ENCODE measurements at regions not wholly inside any gene's neighbourhood (a gene's known extent, or its start where the extent isn't known, plus 50 kb on each side); places are given as distances from the start of the nearest gene placed in this dataset.

DNA sequence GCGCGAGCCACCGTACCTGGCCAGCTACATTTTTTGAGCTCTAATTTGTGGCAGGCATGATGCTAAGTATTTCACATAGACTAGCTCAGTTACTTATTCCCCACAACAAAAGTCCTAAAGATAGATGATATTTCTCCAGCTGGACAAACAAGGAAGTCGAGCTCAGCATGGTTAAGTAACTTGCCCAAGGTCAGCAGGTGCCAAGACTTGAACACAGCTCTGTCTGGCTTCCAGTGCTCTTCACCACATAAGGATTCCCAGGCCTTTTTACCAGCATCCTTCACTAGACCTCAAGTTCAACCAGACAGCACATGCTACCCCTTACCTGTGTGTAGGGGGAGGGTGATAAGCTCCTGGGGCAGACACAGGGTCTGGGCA is 177.3 kb upstream of the NCAM1 start:
- no peak for DNase-seq

DNA sequence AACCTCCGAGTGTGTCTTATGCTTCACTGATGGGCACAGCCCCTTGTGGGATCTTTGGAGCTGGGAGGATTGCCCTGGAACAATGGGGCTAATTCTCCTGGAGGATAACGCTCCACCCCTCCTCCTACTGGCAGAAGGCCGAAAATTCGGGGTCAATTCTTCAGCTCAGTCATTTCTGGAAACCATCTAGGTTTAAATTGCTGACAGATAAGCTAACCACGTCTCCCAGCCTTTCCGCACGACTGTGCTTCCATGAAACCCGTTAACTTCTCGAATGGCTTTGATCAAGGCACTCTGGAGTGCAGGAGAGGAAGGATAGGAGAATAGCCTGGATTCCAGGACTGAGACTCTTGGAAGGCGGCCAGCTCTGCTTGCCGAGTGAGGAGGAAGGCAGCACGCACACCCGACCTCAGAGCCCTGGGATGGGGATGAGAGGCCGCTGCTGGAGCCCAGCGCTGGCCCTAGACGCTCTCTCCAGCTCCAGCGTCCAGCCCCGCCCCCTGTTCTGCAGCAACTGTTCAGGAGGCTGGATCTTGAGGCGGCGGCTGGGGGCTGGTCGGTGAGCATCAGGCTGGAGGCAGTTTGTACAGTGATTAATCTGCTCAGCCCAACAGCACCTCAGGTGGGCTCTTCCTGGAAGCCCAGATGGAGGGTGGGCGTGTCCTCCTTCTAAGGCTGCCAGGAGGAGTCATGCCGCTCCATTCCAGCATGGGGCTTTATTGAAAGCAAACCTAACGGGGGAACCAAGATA is 176.7 kb upstream of the NCAM1 start:
- peak; percentile 87 to 95 (median 88) for DNase-seq

DNA sequence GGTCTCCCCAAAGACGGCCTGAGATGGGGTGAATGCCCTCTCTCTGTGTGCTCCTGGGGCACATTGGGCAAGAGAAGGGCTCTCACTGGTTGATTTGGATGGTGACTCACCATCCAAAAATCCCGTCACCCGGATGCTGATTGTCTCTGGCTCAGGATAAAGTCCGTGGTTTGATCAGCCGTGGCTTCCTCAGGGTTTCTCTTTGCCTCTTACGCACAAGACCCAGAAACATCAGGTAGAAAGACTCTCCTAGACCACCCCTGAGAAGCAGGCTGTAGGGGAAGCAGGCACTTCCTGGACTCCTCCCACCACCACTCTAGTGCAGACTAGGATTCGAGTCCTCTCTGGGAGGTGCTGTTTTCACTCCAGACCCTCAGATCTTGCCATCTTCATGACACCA is 176.1 kb upstream of the NCAM1 start:
- DNase-seq, result peak in 2 of 3 donors; percentile 40 to 49

DNA sequence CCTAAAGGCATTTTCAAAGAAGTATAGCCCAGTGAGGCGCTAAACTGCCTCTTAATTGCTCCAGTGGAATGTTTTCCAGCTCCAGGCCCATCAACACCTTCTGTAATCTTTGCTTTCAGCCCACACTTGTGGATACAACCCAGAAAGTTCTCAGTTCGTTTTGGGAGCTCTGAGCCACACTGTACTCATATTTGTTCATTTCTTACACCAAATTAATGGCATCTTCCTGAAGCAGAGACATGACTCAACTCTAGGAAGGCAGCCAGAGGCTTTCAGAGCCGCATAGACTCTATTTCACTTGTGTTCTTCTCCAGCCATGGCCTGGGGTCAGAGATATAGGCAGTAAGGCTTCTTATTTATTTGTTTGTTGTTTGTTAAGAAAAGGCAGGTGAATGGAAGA is 175.5 kb upstream of the NCAM1 start:
- peak; percentile 73 to 89 (median 86) for DNase-seq

DNA sequence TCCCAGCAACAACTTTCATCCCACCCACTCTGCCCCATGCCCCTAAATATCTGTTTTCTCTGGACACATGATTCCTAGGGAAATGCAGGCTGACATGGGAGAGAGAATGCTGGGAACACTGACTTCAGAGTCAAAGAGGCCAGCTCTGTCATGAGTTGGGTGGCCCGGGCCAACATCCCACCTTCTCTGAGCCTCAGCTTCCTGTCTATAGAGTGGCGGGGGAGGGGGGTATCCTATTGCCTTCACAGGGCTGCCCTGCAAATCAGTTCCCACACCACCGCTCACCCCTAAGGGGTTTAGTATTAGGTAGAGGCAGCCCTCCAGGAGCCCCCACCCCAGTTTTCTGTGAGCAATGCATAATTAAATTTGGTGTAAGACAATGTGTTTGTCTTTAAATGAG is 175.0 kb upstream of the NCAM1 start:
- DNase-seq, result no peak

DNA sequence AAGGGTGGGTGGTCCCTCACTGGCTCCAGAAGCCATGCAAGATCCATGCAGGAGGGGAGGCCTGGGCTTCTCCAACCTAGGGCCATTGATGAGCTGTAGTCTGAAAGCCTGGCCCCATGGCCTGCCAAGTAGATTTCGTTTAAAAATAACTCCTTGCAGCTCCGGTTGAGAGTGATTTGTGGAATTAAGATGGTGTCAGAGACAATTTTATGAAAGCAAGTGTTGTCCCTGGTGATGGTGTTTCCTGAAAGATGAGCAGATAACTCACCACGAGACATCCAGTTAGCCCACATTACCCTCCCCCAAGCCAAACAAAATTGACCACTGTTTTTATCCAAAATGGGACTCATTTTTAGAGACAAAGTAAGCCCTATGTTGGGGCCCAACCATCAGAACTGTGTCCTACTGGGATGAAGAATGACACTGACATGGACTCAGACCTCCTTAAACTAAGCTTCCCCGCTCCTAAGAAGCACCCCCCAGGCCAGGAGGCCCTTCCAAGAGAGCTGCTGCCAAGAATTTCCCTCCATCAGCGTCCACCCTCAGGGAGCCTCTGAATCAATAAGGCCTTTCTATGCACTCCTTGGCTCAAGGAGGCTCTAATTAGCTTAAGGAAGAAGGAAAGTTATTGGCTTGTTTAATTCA is 174.2 kb upstream of the NCAM1 start:
- DNase-seq, result no peak

DNA sequence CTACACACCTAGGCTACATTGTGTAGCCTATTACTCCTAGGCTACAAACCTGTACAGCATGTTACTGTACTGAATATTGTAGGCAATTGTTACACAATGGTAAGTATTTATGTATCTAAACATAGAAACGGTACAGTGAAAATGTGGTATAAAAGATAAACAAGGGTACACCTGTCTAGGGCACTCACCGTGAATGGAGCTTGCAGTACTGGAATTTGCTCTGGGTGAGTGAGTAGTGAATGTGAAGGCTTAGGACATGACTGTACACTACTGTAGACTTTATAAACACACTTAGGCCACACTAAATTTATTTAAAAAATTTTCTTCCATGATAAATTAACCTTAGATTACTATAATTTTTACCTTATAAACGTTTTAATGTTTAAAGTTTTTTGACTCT is 171.7 kb upstream of the NCAM1 start:
- DNase-seq, result no peak

DNA sequence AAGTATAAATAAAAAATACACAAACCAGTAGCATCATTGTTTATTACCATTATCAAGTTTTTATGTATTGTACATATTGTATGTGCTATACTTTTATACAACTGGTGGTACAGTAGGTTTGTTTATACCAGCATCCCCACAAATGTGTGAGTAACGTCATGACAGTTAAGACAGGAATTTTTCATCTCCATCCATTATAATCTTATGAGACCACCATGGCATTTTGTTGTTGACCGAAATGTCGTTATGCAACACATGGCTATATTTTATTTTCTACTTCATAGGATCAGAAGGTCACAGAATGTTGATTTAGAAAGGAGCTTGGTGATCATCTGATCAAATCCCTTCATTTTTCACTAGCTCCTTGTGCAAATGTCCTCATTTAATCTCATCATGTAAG is 170.9 kb upstream of the NCAM1 start:
- DNase-seq, result no peak

DNA sequence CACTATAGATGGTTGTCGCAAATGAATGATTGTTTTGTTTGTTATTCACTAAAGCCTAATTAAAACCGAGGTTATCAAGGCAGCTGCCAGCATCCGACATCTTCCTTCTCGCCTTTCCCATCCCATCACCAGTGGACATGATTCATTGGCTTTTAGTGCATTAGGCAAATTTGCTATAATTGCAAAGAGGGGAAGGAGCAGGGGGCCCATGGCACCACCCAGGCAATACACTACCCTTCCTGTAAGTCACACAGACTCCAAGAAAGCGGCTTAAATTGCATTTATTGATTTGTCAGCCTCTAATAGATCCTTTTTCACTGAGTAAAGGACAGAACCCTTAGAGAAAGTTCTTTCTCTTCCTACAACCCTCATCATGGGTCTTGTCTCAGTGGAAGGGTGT is 169.2 kb upstream of the NCAM1 start:
- DNase-seq, result no peak

DNA sequence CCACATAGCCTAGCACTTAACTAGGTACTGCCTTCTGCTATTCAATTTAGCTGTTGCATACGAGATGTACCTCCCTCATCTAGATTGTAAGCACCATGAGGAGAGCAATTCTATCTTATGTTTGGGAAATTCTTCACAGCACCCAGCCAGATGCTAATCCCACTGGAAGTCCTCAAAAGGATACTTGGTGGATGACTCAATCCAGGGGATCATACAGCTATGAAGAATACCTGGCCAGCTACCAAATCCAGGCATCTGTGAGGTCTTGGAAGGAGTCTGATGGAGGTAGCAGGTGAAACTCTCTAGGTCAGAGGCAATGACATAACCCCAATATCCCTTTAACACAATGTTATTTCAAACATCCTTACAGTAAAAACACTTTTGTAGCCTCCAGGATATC is 167.8 kb upstream of the NCAM1 start:
- DNase-seq, result no peak

DNA sequence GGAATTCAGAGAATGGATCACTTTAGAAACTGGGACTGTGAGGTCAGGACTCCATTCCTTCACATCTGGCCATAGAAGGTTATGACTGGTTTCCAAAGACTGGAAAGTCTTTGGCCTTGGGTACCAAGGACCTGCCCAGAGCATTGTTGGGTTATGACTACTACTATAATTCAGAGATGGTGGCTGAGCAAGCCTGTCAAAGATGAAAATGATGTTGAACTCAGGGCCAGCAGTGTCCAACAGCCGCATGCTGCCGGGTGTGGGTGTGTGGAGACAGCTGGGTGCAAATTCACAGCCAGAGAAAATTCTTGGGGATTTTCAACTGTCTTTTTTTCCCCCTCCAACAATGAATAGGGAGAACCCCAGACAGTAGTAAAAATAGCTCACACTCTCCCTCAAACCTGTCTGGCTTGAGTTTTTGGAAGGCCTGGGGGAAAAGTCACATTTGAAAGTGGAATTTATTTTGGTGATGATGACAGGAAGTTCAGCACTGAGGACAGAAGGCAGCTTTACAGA is 166.8 kb upstream of the NCAM1 start:
- DNase-seq, result peak; percentile 45 to 68 (median 55)

DNA sequence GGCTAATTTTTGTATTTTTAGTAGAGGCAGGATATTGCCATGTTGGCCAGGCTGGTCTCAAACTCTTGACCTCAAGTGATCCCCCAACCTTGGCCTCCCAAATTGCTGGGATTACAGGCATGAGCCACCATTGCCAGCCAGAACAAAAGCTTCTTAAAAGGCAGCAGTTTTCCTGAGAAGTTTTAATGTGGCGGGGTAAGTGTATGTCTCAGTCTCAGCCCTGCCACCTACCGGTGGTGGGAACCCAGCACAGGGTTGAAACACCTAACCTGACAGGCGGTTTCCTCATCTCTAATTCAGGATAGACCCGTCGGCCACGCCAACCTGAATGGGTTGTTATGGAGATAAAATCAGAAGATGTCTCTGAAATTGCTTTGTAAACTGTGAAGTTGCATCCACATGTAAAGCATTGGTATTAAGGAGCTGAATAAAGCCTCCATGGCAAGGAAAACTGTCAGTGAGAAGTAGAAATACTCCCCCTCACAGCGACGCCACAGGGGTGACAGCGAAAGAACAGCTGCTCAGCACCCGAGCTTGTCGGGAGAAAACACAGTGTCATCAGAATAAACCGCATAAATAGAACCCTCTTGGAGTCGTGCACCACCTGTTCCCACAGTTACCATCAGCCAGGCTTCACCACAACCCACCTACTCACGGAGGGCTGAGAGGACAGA is 165.9 kb upstream of the NCAM1 start:
- peak in 1 of 3 donors; percentile 20 for DNase-seq

DNA sequence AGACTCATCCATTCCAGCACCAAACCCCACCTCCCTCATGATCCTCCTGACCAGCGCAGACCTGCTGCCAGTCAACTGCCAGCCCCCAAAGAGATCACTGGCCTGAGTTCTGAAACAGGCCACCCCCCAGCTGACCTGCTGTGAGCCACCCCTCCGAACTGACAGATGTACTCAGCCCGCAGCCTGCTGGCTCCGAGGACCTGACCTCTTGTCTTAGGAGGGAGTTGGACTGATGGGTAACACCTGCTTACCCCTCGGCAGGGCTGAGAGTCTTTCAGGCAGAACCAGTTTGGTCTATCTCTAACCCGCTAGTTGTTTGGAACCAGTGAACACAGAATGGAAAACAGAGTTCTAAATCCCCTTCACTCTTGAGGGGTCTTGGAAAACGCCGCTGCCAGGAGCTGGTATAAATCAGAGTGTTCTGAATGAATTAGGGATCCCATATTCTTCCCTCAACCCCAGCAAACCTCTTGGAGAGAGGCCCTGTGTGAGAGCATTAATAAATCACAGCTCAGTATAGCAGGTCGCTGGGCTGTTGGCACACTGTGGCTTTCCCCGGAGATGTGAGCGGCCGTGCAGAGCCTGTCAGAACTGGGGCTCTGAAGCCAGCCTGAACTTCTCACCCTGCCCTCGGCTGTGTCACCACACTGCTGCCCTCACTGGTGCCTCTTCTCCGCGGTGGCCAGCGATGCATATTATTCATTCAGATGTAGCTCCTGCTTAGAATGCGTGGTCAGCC is 165.1 kb upstream of the NCAM1 start:
- peak in 1 of 3 donors; percentile 35 for DNase-seq

DNA sequence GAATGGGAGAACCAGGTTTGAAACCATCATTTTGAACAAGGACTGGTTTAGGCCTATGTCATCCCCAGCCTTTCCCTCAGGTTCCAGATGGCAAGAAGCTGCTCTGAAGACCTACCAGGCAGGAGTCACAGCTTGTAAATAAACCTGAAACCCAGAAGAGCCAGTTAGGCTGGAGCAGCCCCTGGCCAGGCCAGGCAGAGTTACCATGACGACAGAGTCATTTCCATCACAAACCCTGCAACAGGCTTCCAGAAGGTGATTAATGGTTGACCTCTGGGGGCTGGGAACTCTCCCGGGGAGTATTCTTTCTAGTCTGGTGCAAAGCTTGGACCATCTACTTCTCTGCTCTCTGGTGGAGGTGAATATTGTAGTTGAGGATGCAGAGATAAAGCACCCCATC is 164.1 kb upstream of the NCAM1 start:
- no peak for DNase-seq

DNA sequence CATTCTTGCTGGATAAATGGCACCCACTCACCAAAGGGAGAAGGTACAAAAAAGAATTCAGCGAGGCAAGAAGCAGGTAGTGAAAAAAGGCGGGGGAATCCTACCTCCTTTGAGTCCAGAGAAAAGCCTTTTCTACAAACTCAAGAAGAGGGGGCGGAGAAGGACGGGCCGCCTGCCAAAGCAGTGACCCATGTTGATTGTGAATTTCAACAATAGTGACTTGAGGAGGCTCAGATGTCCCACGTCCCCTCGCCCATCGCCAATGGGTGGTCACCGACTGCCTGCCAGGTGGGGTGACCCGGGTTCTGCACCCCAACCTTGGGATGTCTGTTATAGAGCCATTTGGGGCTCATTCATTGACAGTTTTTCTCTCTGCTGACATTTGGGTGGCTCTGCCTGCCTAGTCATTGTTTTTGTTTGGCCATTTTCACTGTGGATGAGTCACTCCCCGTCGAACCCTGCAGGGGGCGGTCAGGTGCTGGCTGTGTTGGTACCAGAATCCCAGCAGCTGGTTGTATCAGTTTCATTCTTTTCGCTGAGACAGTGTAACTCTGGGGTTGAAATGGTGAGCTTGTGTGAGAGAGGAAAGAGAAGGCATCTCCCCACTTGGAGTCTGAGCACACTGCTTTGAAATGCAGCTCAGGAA is 163.4 kb upstream of the NCAM1 start:
- peak in 1 of 3 donors; percentile 25 for DNase-seq

DNA sequence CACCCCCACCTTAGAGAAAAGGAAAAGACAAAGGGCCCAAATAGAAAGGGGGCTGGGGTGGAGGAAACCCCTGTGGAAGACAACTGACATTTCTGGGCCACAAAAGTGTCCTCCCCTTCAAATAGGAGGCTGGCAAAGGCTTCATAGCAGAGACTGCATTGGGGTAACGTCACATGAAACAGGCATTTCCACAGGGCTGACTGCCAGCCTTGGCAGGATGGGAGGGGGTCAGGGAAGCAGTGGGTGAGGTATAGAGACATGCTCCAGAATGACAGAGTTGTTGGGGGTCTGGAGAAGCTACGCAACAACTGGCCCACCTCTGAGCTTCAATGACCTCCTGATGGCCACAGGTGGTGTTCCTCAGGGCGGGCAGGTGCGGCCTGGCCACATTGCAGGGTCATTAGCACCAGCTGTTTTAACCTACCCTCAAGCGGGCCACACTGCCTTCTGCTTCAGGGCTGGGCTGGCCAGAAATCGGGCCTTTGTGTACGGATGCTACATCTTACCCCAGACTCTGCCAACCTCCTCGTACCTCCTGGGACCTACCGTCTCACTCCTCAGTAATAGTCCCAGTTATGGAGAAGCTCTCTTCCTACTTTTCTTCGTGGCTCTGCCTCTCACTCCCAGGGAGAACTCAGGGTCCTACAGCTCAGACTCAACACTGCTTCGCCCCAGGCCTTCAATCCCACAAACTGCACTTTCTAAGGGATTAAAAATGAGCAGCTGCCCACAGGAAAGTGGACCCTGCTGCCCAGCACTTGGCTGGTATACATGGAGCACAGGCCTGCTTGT is 160.0 kb upstream of the NCAM1 start:
- DNase-seq, result peak in 1 of 3 donors; percentile 52

DNA sequence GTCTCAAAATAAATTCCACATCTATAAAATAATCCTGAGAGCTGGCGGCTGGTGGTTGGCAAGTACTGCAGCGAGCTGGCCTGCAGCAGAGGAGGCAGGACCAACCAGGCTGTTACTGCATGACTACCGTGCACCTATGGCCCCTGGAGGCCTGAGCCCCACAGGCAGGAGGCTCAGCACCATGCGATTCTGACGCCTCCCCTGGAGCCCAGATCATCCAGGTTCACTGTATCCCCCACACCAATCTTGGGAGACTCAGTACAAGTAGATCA is 159.5 kb upstream of the NCAM1 start:
- DNase-seq, result no peak

DNA sequence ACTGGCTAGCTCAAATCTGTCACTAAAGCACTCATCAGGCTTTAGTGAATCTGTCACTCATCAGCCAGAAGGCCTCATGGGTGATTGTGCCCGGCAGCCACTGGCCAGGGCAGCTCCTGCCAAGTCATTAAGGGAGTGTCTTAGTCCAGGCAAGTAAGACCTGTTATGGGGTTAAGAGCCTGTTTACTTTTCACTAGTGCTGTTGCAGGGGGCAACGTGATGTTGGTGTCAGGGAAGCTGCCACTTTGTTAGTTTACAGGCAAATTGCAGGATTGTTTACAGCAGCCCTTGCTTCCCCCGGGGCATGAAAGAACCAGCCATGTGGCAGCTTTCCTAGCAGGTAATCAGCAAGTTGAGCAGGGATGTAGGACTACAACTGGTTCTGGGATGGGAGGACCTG is 155.6 kb upstream of the NCAM1 start:
- no peak for DNase-seq

DNA sequence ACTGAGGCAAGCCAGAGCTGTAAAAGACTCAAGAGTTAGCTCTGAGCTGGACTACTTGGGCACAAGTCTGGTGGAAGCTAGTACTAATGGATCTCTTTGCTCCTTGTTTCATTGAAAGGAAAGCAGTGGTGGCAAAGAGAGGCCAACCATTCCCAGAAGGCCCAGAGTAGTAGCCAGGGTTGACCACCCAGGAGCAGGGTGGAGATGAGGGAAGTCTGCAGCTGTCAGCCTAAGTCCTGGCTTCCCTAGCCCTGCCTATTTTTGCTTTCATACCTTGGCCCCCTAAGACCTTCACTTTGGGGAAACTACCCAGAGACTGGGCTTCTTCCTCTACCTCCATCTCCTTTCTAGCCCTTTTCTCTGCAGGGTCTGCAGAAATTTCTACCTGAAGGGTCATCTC is 155.0 kb upstream of the NCAM1 start:
- DNase-seq, result no peak

DNA sequence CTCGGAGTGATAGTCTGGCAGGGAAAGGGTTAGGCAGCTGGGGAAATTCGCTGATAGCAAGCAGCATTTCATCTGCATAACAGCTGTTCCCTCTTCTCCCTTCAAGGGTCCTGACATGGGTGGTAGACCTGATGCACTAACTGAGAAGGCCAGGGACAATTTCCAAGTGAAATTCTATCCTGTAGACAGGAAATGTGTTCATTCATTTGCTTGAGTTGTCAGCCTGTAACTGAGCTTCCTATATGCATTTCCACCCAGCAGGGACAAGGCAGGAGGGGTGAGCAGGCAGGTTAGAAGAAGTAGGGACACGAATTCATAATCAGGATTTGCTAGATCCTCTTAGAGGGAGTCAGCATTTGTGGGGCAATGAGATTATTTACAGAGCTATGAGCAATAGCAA is 154.3 kb upstream of the NCAM1 start:
- peak in 1 of 3 donors; percentile 58 for DNase-seq

DNA sequence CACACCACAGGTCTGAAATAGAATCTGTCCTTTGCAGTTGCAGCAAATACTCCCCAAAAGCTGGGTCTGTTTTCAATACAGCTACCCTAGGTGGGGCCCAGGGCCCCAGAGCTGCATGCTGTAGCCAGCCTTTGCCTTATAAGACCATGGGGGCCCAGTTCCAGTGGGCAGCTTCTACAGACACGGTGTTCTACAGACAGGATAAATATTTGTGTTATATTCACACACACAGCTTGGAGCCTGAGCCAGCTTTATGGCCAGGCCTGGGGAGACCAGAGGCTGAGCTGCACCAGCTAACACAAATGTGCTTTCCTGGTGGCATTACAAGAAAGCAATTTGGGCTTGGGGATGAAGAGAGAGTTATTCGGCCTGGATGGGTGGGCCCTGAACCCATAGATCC is 151.8 kb upstream of the NCAM1 start:
- no peak for DNase-seq

All from muscle of back (tissue), 3 donors.